ENCODE measurements at regions not wholly inside any gene's neighbourhood (a gene's known extent, or its start where the extent isn't known, plus 50 kb on each side); places are given as distances from the start of the nearest gene placed in this dataset.

DNA sequence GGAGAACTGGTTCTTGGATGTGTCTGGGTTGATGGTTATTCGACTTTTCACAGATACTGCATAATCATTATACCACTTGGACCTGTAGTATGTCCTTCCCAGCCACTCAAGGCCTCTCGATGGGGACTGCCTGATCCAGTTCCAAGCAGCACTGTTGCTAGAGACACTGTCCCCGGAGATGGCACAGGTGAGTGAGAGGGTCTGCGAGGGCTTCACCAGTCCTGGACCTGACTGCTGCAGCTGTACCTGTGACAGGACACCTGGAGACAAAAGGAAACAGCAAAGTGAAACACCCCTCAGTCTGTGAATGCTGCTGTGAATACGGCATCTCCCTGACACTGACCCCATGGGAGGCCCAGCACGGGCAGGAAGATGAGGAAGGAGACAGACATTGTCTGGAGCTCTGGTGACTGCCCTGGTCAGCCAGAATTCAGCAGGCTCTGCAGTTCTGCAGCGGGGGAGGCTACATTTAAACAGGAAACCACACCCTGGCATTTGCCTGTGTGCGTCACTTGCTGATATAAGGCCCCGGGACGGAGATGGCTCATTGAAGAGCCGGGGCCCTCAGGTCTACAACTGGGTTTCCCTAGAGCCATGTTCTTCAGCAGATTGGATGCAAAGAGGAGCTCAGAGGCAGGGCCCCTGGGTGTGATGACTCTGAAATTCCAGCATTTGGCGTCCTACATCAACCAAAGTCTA lies 413.6 kb downstream of the TMEM121 start:
- no peaks in the 10 kb centered on the region for H3K79me2 ChIP-seq (ENCODE audit: control insufficient read depth in 1 of 2, insufficient read depth in 2 of 2, low read length in 2 of 2)
- 83% methylated on average over 12 of the region's 12 CpGs; no CpG with 5 or more reads in 1 of the 2 experiments for WGBS, 2 experiments (ENCODE audit: extremely low coverage in 1 of 2, insufficient coverage in 1 of 2, insufficient read length in 1 of 2, insufficient replicate concordance in 2 of 2, low coverage in 1 of 2, low lambda C conversion rate in 2 of 2, missing lambda C conversion rate in 1 of 2)
- H3K18ac ChIP-seq (ENCODE audit: extremely low read depth, low read length) = no peak overlapping the region
- H2BK5ac ChIP-seq (ENCODE audit: low read depth, low read length) = no peak overlapping the region
- POLR2A ChIA-PET (ENCODE audit: partially characterized antibody) = no interaction called here
- H3K4ac ChIP-seq (replicated peaks; ENCODE audit: insufficient read length, low read depth, low read length) = no peak overlapping the region
- peaks cover 0 to 2% (median 0%) of the 10 kb centered on the region in 4 experiments; a peak in 1 of 8 replicates for H3K36me3 ChIP-seq (ENCODE audit: control insufficient read depth in 2 of 4, insufficient read depth in 4 of 4, low read length in 3 of 4)
- H3K14ac ChIP-seq (ENCODE audit: insufficient read length) = no peak overlapping the region
- no peak overlapping the region for H4K91ac ChIP-seq (replicated peaks; ENCODE audit: insufficient read length, low read length)
- H3K56ac ChIP-seq (replicated peaks; ENCODE audit: insufficient read length, low read depth, low read length) = no peak overlapping the region
- H4K8ac ChIP-seq (ENCODE audit: extremely low read depth, insufficient read depth, low read length) = no peak overlapping the region
- H2BK15ac ChIP-seq (ENCODE audit: low read length) = no peak overlapping the region
- no peak overlapping the region for H2BK20ac ChIP-seq (ENCODE audit: low read length)
- H3K4me2 ChIP-seq (ENCODE audit: insufficient read depth in 1 of 2, low read depth in 2 of 2, low read length in 2 of 2) = no peak overlapping the region
- no peaks in the 10 kb centered on the region for H3K4me1 ChIP-seq (replicated peaks in 1 of 4; ENCODE audit: control insufficient read depth in 3 of 4, insufficient read depth in 4 of 4, low read length in 3 of 4)
- TF ChIP-seq BRCA1 (IDR thresholded peaks at IDR 0.05; ENCODE audit: low read depth, low read length) = no peak
- no peak for TF ChIP-seq MAFK (IDR thresholded peaks at IDR 0.05; ENCODE audit: low read depth, low read length)
- TF ChIP-seq KDM4A (IDR thresholded peaks at IDR 0.05; ENCODE audit: low read depth, low read length, severe bottlenecking) = no peak
- no peak for TF ChIP-seq JUND (IDR thresholded peaks at IDR 0.05; ENCODE audit: low read length)
- TF ChIP-seq RBBP5 (IDR thresholded peaks at IDR 0.05; ENCODE audit: borderline replicate concordance, low read depth, low read length) = no peak
- TF ChIP-seq CHD2 (IDR thresholded peaks at IDR 0.05; ENCODE audit: low read length) = no peak
- TF ChIP-seq, protein P1, sequence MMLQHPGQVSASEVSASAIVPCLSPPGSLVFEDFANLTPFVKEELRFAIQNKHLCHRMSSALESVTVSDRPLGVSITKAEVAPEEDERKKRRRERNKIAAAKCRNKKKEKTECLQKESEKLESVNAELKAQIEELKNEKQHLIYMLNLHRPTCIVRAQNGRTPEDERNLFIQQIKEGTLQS (IDR thresholded peaks at IDR 0.05; ENCODE audit: insufficient read depth, low read depth, low read length) = no peak
- no peak for TF ChIP-seq GABPA (IDR thresholded peaks at IDR 0.05; ENCODE audit: borderline replicate concordance, insufficient read depth, low read length)
- TF ChIP-seq SP2 (IDR thresholded peaks at IDR 0.05; ENCODE audit: low read length) = no peak
- no peak for TF ChIP-seq TCF12 (IDR thresholded peaks at IDR 0.05; ENCODE audit: low read depth, low read length)
- no peak overlapping the region for H2AK5ac ChIP-seq (ENCODE audit: low read depth, low read length)
- no peaks in the 10 kb centered on the region for H3K79me1 ChIP-seq (ENCODE audit: low read depth, low read length)
- H3K27ac ChIP-seq (ENCODE audit: low read depth, low read length) = no peak overlapping the region
- no peak overlapping the region for H3K9ac ChIP-seq (replicated peaks in 1 of 4; ENCODE audit: extremely low read depth in 1 of 4, low read depth in 3 of 4, low read length in 3 of 4)
- FAIRE-seq = no peak
- H4K5ac ChIP-seq (ENCODE audit: insufficient read length, low read depth, low read length) = no peak overlapping the region
- no peak overlapping the region for H2BK120ac ChIP-seq (replicated peaks; ENCODE audit: low read depth, low read length)
- H3K9me3 ChIP-seq (ENCODE audit: insufficient read depth in 2 of 2, low read depth in 1 of 2, low read length in 1 of 2) = peaks cover 72 to 89% of the 10 kb centered on the region in 2 experiments
- no peak overlapping the region for H3K23ac ChIP-seq (ENCODE audit: insufficient read length)
- no peak overlapping the region for H3K4me3 ChIP-seq (ENCODE audit: extremely low read depth in 1 of 4, insufficient read depth in 2 of 4, low read depth in 3 of 4, low read length in 4 of 4)
- CTCF ChIA-PET (ENCODE audit: partially characterized antibody) = no interaction called here
- no peaks in the 10 kb centered on the region for H3K27me3 ChIP-seq (replicated peaks in 1 of 4; ENCODE audit: control insufficient read depth in 3 of 4, extremely low read depth in 1 of 4, insufficient read depth in 3 of 4, low read length in 3 of 4)
- DNase-seq (ENCODE audit: low read depth in 1 of 2, low spot score in 2 of 2) = no peak
- no peak overlapping the region for H2BK12ac ChIP-seq (ENCODE audit: low read depth, low read length)
- no peaks in the 10 kb centered on the region for H4K20me1 ChIP-seq (replicated peaks in 1 of 2; ENCODE audit: control insufficient read depth in 1 of 2, insufficient read depth in 2 of 2, low read length in 2 of 2)
- no peak overlapping the region for H2AFZ ChIP-seq (ENCODE audit: low read length)
- no peaks in the 10 kb centered on the region for H3K23me2 ChIP-seq (ENCODE audit: low read depth, low read length)

All from H1 (cell line).